Testis (tissue), 2 donors: ENCODE measurements at regions not wholly inside any gene's neighbourhood (a gene's known extent, or its start where the extent isn't known, plus 50 kb on each side); places are given as distances from the start of the nearest gene placed in this dataset.

Experiments
- DNase-seq: peaks from one replicate; pipeline ENCODE4 v3.0.0-alpha.2; 2019
- H3K27ac ChIP-seq, 2 donors: fragments of 200-600 bp; sonication (generic); one replicate each; pipeline ENCODE4 v1.5.1; 2019
- H3K27me3 ChIP-seq: fragments of 200-600 bp; sonication (generic); one replicate; pipeline ENCODE4 v1.5.1; 2019
- H3K36me3 ChIP-seq: fragments of 200-600 bp; sonication (generic); one replicate; pipeline ENCODE4 v1.5.1; 2017; ENCODE audit warnings: low read depth; ENCODE audit errors: missing control alignments
- H3K4me1 ChIP-seq: fragments of 200-600 bp; sonication (generic); one replicate; pipeline ENCODE4 v1.5.1; 2019
- H3K4me3 ChIP-seq, 2 donors: fragments of 200-600 bp; sonication (generic); one replicate each; pipeline ENCODE4 v1.5.1; 2017 to 2019
- H3K9me3 ChIP-seq: fragments of 200-600 bp; sonication (generic); one replicate; pipeline ENCODE4 v1.5.1; 2017
- POLR2A ChIP-seq: fragments of 450-650 bp; IDR thresholded peaks from one replicate; pipeline ENCODE4 v1.6.1; 2017; ENCODE audit warnings: antibody characterized with exemption, mild to moderate bottlenecking, moderate library complexity
- WGBS, 2 donors: methylation state at CpG; one replicate each; pipeline ENCODE4 v1.1.5; 2018; 5-methylcytosine and 5-hydroxymethylcytosine counted together
- intact Hi-C: fragments of 100-400 bp; cut with DNase I; formaldehyde crosslinking; loops from one replicate; pipeline ENCODE4 v1.15.1; 2023; ENCODE audit warnings: low total_unique reads
- TF ChIP-seq, protein P1 (sequence below), 3 experiments: fragments of 450-650 bp in 2 of 3; fragments of 200-600 bp in 1 of 3; sonication (generic) in 1 of 3; IDR thresholded peaks; one replicate each; pipeline ENCODE4 v1.5.1; 2016 to 2019; ENCODE audit warnings: antibody characterized with exemption in 3 of 3, mild to moderate bottlenecking in 2 of 3, moderate library complexity in 1 of 3

DNA sequence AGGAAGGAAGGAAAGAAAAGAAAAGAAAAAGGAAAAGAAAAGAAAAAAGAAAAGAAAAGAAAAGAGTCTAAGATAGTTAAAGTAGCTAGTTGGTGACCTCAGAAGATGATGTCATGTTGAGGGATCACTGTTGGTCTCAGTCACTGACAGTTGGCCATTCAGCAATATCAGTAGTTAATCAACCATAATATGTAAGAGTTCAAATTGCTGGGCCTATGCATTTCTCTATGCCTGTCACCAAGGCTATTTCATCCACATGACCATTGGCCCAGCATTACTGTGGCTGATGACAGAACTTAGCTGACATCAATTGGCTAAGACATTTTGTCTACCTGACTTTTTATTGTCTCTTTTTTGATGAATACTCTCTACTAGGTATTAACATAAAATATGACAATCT lies 435.5 kb upstream of the CRIM1 start:
- Histone ChIP-seq H3K36me3 (no peaks in the 10 kb centered on the region), H3K4me3 (no peak overlapping the region), H3K27ac (no peak overlapping the region), H3K27me3 (no peaks in the 10 kb centered on the region), H3K4me1 (no peaks in the 10 kb centered on the region), H3K9me3 (no peaks in the 10 kb centered on the region)
- TF ChIP-seq, protein P1, sequence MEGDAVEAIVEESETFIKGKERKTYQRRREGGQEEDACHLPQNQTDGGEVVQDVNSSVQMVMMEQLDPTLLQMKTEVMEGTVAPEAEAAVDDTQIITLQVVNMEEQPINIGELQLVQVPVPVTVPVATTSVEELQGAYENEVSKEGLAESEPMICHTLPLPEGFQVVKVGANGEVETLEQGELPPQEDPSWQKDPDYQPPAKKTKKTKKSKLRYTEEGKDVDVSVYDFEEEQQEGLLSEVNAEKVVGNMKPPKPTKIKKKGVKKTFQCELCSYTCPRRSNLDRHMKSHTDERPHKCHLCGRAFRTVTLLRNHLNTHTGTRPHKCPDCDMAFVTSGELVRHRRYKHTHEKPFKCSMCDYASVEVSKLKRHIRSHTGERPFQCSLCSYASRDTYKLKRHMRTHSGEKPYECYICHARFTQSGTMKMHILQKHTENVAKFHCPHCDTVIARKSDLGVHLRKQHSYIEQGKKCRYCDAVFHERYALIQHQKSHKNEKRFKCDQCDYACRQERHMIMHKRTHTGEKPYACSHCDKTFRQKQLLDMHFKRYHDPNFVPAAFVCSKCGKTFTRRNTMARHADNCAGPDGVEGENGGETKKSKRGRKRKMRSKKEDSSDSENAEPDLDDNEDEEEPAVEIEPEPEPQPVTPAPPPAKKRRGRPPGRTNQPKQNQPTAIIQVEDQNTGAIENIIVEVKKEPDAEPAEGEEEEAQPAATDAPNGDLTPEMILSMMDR (IDR thresholded peaks at IDR 0.05): no peak
- TF ChIP-seq POLR2A: no peak
- intact Hi-C loops: no loop called here
- DNase-seq: no peak

DNA sequence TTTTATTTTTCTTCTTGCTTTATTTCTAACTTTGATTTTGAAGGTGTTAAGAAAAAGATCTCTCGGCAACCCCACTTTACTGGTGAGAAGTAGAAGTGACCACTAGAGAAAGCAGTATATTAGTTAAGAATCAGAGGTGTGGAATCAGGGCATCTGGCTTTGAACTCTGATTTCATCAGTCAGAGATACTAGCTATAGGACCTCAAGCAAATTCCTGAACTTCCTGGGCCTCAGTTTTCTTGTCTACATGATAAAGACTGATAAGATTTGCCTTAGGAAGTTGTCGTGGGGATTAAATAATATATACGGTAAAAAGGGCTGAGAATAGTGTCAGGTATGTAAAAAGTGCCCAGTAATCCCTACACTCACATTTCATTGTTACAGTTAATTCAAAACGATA lies 440.3 kb upstream of the CRIM1 start:
- intact Hi-C loops: no loop called here
- TF ChIP-seq, protein P1 (IDR thresholded peaks at IDR 0.05): no peak
- TF ChIP-seq POLR2A: no peak
- Histone ChIP-seq H3K36me3 (no peaks in the 10 kb centered on the region), H3K4me3 (no peak overlapping the region), H3K27ac (no peak overlapping the region), H3K4me1 (no peaks in the 10 kb centered on the region), H3K27me3 (no peaks in the 10 kb centered on the region), H3K9me3 (no peaks in the 10 kb centered on the region)
- 81 to 84% methylated on average over 4 of the region's 4 CpGs for WGBS, 2 donors
- DNase-seq: no peak

DNA sequence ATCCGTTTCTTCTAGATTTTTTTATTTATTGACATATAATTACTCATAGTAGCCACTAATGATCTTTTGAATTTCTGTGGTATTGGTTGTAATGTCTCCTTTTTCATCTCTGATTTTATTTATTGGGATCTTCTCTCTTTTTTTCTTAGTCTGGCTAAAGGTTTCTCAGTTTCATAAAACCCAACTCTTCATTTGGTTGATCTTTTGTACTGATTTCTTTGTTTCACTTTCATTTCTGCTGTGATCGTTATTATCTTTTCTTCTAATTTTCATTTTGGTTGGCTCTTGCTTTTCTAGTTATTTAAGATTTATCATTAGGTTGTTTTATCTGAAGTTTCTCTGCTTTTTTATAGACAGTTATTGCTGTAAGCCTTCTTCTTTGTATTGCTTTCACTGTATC lies 463.6 kb upstream of the CRIM1 start:
- H3K4me3 ChIP-seq: no peak overlapping the region
- no peaks in the 10 kb centered on the region for H3K27me3 ChIP-seq
- TF ChIP-seq POLR2A: no peak
- TF ChIP-seq, protein P1 (IDR thresholded peaks at IDR 0.05): no peak
- H3K9me3 ChIP-seq: no peaks in the 10 kb centered on the region
- intact Hi-C loops: no loop called here
- no peak for DNase-seq
- 91 to 96% methylated on average over 2 of the region's 2 CpGs for WGBS, 2 donors
- no peak overlapping the region for H3K27ac ChIP-seq
- H3K36me3 ChIP-seq: no peaks in the 10 kb centered on the region
- H3K4me1 ChIP-seq: no peaks in the 10 kb centered on the region

DNA sequence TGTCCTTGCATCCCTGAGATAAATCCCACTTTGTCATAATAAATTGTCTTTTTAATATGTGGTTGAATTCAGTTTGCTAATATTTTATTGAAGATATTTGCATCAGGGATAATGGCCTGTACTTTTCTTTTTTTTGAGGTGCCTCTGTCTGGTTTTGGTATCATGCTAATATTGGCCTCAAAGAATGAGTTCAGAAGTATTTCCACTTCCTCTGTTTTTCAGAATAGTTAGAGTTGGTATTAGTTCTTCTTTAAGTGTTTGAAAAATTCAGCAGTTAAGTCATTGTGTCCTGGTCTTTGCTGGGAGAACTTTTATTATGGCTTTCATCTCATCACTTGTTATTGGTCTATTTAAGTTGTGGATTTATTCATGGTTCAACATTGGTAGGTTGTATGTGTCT lies 464.1 kb upstream of the CRIM1 start:
- TF ChIP-seq POLR2A: no peak
- TF ChIP-seq, protein P1 (IDR thresholded peaks at IDR 0.05): no peak
- H3K27ac ChIP-seq: no peak overlapping the region
- H3K4me1 ChIP-seq: no peaks in the 10 kb centered on the region
- no peak overlapping the region for H3K4me3 ChIP-seq
- intact Hi-C loops: no loop called here
- no peaks in the 10 kb centered on the region for H3K36me3 ChIP-seq
- no peaks in the 10 kb centered on the region for H3K27me3 ChIP-seq
- DNase-seq: no peak
- no peaks in the 10 kb centered on the region for H3K9me3 ChIP-seq

DNA sequence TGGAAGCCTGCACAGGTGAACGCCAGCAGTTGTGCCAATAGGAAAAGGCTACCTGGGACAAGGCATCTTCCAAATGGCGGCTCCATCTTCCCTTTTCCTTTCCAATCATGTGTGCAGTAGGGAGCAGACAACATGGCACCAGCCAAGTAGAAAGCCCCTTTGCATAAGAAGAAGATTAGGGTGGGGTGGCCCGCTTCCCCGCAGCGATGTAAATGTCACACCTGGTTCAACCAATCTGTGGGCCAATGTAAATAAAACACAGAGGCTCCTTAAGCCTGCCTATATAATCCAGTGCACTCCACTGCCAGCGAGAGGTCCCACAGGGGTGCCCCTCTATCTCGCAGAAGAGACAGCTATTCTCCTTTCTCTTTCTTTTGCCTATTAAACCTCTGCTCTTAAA lies 468.4 kb upstream of the CRIM1 start:
- intact Hi-C loops: no loop called here
- no peak for DNase-seq
- no peak for TF ChIP-seq POLR2A
- TF ChIP-seq, protein P1 (IDR thresholded peaks at IDR 0.05): no peak
- H3K27me3 ChIP-seq: no peaks in the 10 kb centered on the region
- no peak overlapping the region for H3K4me3 ChIP-seq
- no peak overlapping the region for H3K27ac ChIP-seq
- H3K36me3 ChIP-seq: no peaks in the 10 kb centered on the region
- no peaks in the 10 kb centered on the region for H3K4me1 ChIP-seq
- 82 to 87% methylated on average over 7 of the region's 7 CpGs for WGBS, 2 donors
- H3K9me3 ChIP-seq: no peaks in the 10 kb centered on the region
